GM12878 (cell line): ENCODE measurements at regions not wholly inside any gene's neighbourhood (a gene's known extent, or its start where the extent isn't known, plus 50 kb on each side); places are given as distances from the start of the nearest gene placed in this dataset.

Source experiments
- EED ChIP-seq: sonication (generic); IDR thresholded peaks from 2 replicates; pipeline ENCODE4 v1.6.1; 2016; ENCODE audit warnings: antibody characterized with exemption, low read depth
- ELK1 ChIP-seq: IDR thresholded peaks from 2 replicates; pipeline ENCODE4 v1.6.1; 2012; ENCODE audit warnings: low read depth, low read length, improper control_type of control experiment
- EP300 ChIP-seq, 2 experiments: fragments of 150-350 bp in 1 of 2; IDR thresholded peaks; 2 replicates each; pipeline ENCODE4 v1.6.1; 2011 to 2012; ENCODE audit warnings: low read depth in 2 of 2, low read length in 2 of 2, borderline replicate concordance in 1 of 2, improper control_type of control experiment in 1 of 2, inconsistent platforms in 1 of 2; ENCODE audit not compliant: control insufficient read depth in 1 of 2
- HCFC1 ChIP-seq: fragments of 150-350 bp; IDR thresholded peaks from 2 replicates; pipeline ENCODE4 v1.6.1; 2014; ENCODE audit warnings: low read length
- NR2C1 ChIP-seq: fragments of 450-650 bp; IDR thresholded peaks from 2 replicates; pipeline ENCODE4 v1.6.1; 2017; ENCODE audit warnings: antibody characterized with exemption, mild to moderate bottlenecking, moderate library complexity
- POLR2A ChIP-seq: IDR thresholded peaks from 2 replicates; pipeline ENCODE4 v1.6.1; 2011; ENCODE audit warnings: low read depth, mild to moderate bottlenecking, low read length
- POLR2AphosphoS5 ChIP-seq: IDR thresholded peaks from 2 replicates; pipeline ENCODE4 v1.6.1; 2011; ENCODE audit warnings: mild to moderate bottlenecking, low read length, inconsistent platforms
- SP1 ChIP-seq: IDR thresholded peaks from one replicate; pipeline ENCODE4 v1.6.1; 2011; ENCODE audit warnings: low read depth, low read length
- TF ChIP-seq, protein P1 (sequence below), 3 experiments: IDR thresholded peaks in 2 of 3; conservative IDR thresholded peaks in 1 of 3; 2 replicates each; pipeline ENCODE4 v1.5.1; 2011; ENCODE audit warnings: low read depth in 3 of 3, low read length in 3 of 3, mild to moderate bottlenecking in 3 of 3, control low read depth in 2 of 3, moderate library complexity in 2 of 3, inconsistent platforms in 1 of 3, mixed read lengths in 1 of 3; ENCODE audit not compliant: control insufficient read depth in 2 of 3, insufficient read depth in 1 of 3; ENCODE audit errors: extremely low read depth in 1 of 3
- TF ChIP-seq, protein P2 (sequence below): IDR thresholded peaks from 2 replicates; pipeline ENCODE4 v1.6.1; 2011; ENCODE audit warnings: low read depth, mild to moderate bottlenecking, low read length, moderate library complexity, borderline replicate concordance; ENCODE audit errors: extremely low read depth

DNA sequence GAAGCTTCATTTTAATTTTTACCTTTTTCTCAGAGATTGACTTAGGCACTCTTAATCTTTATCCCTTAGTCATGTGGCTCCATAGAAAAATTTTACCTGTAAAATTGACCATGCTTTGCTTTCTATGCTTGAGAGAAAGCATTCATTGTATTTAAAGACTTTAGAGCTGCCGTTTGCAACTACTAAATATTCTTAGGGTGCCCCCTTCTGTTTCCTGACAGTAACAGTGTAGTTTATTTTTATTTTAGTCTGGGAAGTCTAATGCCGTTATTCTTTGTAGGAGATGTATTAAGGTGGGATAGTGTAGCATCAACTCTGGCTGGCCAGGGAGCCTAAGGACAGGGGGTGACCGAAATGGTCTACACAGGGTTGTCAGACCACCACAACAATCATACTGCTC lies 84.5 kb upstream of the SYNPR start:
- TF ChIP-seq HCFC1 (no peak), ELK1 (no peak), NR2C1 (no peak), POLR2AphosphoS5 (no peak), EED (no peak), POLR2A (no peak), SP1 (no peak), EP300 (IDR thresholded peaks at IDR 0.05; ENCODE audit: borderline replicate concordance in 1 of 2, control insufficient read depth in 1 of 2, low read depth in 2 of 2, low read length in 2 of 2) (no peak)
- TF ChIP-seq, protein P1, sequence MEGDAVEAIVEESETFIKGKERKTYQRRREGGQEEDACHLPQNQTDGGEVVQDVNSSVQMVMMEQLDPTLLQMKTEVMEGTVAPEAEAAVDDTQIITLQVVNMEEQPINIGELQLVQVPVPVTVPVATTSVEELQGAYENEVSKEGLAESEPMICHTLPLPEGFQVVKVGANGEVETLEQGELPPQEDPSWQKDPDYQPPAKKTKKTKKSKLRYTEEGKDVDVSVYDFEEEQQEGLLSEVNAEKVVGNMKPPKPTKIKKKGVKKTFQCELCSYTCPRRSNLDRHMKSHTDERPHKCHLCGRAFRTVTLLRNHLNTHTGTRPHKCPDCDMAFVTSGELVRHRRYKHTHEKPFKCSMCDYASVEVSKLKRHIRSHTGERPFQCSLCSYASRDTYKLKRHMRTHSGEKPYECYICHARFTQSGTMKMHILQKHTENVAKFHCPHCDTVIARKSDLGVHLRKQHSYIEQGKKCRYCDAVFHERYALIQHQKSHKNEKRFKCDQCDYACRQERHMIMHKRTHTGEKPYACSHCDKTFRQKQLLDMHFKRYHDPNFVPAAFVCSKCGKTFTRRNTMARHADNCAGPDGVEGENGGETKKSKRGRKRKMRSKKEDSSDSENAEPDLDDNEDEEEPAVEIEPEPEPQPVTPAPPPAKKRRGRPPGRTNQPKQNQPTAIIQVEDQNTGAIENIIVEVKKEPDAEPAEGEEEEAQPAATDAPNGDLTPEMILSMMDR (IDR thresholded peaks at IDR 0.05 in 2 of 3, conservative IDR thresholded peaks at IDR 0.05 in 1 of 3; ENCODE audit: control insufficient read depth in 2 of 3, extremely low read depth in 1 of 3, insufficient read depth in 1 of 3, low read depth in 3 of 3, low read length in 3 of 3) = no peak; a peak in 1 of 6 replicates
- TF ChIP-seq, protein P2, sequence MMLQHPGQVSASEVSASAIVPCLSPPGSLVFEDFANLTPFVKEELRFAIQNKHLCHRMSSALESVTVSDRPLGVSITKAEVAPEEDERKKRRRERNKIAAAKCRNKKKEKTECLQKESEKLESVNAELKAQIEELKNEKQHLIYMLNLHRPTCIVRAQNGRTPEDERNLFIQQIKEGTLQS = no peak
